Right renal pelvis (tissue), 4 donors: ENCODE measurements at regions not wholly inside any gene's neighbourhood (a gene's known extent, or its start where the extent isn't known, plus 50 kb on each side); places are given as distances from the start of the nearest gene placed in this dataset.

Experiments
- DNase-seq, 4 donors: peaks; one replicate each; pipeline ENCODE4 v3.0.0-alpha.2; 2013; ENCODE audit warnings: low read depth in 4 of 4, low spot score in 3 of 4, missing footprints in 1 of 4

DNA sequence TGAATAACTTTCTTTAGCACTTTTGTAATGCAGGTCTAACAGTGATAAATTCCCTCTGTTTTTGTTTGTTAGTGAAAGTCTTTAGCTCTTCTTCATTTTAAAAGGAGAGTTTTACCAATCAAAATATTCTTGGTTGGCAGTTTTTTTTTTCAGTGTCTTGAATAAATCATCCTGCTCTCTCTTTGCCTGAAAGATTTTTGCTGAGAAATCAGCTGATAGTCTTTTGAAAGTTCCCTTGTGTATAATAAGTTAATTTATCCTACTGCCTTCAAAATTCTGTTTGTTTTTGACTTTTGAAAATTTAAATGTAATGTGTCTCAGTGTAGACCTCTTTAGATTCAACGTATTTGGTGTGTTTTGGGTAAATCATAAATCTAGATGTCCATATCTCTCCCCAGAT, 205.7 kb upstream of the NXPH2 start:
- no peak for DNase-seq

DNA sequence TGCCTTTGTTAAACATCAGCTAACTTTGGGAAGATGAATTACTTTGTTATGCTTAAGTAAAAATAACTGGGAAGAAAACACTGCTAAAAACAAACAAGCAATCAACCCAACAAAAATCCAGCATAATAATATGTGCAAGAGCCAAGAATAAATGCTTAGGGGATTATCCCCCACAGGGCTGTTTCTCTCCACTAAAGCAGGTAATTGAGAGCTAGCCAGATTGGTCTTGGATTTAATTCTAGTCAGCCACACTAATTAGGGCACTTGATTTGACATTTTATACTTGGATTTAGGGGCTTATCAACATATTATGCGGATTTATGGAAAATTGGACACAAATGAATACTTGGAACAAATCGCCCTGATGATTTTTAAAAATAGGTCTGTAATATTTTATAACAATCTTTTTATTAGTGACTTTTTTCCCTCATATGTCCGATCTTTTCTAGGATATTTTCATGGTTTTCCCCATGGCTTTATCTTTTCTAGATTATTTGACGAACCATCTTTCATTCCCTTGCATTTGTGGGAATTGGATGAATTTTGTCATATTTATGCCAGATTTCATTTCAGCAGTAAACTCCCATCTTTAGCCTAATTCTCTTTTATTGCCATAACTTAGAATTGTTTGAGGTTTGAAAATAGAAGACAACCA, 199.1 kb upstream of the NXPH2 start:
- no peak for DNase-seq

DNA sequence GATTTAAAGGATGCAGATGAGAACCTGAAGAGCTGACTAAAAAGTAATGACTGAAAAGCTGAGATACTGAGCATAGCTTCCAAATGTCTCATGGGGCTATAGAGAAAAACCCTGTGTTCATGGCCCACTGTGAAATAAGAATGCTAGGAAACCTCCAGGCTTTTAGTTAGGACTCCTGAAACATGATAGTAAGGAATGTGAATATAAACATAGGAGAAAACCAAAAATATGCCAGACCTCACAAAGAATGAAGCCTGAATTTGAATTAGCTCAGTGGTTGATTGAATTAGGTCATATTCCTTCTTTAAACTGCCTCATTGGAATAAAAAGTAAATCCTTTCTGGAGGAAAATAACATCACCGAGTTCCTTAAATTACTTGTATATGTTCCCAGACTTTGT, 194.5 kb upstream of the NXPH2 start:
- DNase-seq = no peak

DNA sequence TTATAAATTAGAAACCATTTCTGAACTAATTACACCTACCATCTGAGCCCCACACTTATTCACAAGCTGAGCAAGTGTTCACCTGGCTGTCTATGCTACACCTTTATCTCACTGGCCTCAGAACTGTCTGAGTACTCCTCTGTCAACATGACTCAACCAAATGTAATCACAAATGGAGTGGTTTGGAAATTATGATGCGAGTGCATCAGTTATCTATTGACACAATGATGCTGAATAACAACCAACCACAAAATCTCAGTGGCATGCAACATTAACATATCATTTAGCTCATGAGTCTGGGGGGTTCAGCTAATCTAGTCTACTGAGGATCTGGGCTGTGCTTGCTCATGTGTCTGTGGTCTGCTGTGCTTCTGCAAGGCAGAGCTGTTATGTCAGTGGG, 184.2 kb upstream of the NXPH2 start:
- no peak for DNase-seq

DNA sequence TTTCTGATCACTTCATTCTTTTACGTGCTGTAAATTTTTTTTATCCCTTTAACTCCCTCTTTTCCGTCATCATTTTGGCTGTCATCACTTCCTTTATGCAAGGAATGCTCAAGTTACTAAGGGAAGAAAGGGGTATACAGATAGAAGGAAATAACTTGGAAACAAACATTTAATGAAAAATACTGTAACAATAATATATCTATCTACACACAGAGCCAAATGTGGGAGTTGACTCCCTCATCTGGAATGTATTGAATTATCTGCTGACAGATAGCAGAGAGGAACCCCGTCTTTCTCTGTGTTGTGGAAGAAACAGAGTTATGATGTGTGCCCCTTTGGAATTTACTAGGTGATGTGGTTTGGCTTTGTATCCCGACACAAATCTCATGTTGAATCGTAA, 182.5 kb upstream of the NXPH2 start:
- DNase-seq = no peak

DNA sequence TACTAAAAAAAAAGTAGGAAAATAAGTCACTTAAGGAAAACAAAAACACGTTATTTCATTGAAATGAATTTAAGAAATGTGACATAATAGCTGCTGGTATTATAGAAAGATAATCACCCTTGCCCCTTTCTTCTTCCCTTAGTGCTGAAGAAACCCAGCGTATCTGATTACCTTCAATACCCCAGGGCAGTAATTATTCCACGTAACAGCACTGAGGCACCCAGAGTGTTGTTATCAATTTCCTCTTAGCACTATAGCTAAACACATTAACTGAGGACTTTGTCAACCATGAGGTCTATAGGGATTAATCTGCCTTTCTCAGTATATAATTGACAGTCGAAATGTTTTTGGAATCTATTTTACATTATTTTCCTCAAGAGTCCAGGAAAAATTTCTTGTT, 180.0 kb upstream of the NXPH2 start:
- no peak for DNase-seq

DNA sequence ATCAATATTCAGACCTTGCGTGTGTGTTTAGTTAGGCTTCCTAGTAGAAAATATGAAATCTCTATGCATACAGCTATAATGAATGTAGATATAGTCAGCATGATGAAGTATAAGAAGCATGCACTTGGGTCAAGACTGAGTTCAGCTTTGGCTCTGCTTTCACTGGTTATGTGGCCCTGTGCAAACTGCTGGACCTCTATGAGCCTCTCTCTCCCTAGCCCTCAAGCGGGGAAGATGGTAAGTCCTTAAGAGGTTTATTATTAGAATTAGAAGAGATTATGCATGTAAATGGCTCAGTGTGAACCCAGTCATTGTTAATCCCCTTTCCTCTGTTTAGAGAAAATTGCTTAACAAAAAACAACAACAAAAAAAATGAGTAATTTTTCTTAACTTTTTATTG, 178.8 kb upstream of the NXPH2 start:
- DNase-seq = no peak

DNA sequence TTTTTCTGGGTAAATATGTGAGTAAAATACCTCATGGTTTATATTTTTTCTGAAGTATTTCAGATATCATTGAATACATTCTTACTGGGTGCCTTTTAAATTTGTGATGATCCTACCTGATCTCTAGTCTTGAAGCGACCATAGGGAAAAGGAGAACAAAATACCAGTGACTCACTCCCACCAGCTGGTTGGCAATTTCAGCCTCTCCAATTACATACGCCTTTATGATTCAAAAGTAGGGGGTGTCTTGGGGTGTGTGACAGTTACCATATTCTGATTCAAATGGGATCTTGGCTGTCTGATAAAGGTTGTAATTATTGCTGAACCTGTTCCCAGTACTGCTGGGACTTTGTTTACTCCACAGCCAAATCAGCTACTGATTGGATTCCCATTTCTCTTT, 175.9 kb upstream of the NXPH2 start:
- no peak for DNase-seq

DNA sequence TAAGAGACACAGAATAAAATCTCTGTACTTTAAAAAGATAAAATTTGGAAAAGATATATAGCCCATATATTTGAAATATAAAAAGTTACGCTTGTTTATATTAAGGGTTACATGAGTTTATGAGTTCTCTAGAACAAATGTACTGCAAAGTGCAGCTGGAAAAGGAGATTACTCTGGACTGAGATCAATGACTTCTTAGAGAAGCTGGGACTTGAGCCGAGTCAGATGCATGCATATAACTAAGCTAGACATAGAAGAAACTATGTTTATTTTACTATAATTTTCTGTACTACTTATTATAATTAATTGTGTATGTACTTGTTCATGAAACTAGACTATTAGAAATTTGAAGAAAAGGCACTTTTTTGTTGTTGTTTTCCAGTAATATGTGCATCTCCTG, 170.3 kb upstream of the NXPH2 start:
- no peak for DNase-seq

DNA sequence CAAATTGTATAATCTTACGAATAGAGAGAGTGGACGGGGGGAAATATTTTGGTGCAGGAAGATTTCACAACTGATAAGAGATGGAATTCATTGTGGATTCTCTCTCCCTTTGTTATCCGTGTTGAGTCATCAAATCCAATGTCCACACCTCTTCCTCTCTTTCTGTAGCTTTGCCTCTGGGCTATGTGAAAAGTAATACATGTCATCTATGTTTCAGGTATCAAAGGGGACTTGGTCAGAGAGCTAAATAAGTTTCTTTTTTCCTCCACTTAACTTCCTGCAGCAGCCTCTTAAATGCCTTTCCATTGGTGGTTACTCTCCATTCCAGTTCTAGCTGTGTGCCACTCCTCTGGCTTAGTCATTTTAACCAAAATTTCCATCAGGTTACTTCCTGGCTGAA, 169.3 kb upstream of the NXPH2 start:
- no peak for DNase-seq

DNA sequence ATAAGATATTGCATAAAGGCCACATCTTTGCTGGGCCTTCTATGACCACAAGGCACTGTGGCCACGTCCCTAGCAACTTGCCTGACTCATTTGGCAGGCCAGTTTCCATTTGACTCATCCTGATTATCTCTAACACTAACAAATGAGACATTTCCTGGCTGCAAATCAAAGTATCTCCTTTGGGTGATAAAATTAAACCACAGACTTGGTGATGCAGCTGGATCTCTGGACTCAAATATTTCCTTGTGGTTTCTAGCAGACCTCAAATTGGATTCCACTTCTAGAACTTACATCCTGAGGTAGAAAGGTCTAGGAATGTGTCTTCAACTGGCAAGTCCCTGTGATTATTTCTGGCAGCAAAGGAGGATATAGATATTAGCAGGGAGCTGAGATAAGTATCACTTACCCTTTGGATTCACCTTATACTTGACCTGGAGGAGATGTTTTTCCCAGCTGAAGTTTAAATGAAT, 167.9 kb upstream of the NXPH2 start:
- no peak for DNase-seq

DNA sequence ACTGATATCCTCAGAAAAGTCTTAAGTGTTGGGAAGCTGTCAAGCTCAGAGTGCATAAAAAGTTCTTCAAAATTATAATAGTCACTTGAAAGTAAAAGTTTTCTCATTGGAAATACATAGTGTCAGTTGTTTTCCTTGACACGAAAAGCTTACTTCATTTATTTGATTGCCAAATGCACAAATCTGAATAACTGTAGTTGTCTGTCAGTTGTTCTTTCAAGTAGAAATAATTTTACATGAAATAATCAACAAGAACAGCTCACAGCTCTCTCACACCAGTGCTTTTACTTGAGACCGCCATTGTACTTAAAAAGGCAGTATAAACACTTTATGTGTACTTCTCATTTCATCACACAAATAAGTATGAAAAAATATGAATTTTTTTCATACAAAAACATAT, 163.3 kb upstream of the NXPH2 start:
- no peak for DNase-seq

DNA sequence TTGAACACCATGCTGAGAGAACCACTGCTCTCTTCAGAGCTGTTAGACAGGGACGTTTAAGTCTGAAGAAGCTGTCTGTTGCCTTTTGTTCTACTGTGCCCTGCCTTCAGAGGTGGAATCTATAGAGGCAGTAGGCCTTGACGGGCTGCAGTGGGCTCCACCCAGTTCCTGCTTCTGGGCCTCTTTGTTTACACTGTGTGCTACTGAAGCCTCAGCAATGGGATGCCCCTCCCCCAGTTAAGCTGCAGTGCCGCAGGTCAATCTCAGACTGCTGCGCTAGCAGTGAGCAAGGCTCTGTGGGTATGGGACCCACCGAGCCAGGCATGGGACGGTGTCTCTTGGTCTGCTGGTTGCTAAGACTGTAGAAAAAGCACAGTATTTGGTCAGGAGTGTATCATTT, 162.3 kb upstream of the NXPH2 start:
- no peak for DNase-seq

DNA sequence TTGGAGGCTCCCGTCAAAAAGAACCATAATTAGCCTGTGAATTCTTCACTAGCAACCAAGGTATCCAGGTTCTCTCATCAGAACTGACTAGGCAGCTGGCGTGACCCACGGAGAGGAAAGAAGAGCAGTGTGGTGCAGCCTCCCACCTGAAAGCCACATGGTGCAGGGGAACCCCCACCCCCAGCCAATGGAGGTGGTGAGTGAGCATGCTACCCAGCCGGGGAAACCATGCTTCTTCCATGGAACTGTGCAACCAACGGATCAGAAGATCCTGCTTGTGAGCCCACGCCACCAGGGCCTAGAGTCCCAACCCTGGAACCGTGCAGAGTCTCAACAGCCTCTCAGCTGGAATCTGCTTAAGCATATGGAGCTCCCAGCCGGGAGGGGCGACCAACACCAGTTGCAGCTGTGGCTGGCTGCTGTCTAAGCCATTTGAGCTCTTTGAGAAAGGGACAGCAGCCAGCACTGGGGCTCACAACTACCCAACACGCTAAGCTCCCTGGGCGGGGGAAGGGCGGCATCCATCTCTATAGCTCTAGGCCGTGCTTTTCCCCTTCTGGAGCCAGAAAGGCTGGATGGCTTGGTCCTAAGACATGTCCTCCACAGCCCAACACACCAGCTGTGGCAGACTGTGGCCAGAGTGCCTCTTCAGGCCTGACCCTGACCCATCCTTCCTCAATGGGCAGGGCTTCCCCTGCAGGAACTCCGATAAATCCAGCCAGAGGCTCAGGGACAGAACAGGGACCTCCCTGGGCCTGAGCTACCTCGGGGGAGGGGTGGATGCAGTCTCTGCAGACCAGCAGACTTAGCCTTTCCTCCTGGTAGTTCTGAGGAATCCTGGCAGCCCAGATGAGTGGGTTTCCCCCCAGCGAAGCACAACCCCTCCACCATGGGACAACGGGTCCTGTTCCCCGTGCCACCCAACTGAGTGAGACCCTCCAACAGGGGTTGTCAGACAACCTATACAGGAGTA, 151.4 kb upstream of the NXPH2 start:
- DNase-seq = no peak

DNA sequence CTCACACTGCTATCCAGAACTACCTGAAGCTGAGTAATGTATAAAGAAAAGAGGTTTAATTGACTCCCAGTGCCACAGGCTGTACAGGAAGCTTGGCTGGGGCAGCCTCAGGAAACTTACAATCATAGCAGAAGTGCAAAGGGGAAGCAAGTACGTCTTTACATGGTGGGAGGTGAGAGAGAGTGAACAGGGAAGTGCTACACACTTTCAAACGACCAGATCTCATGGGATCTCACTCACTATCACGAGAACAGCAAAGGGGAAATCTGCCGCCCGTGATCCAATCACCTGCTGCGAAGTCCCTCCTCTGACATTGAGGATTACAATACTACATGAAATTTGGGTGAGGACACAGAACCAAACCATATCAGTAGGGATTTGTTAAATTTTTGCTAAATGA, 150.4 kb upstream of the NXPH2 start:
- no peak for DNase-seq

DNA sequence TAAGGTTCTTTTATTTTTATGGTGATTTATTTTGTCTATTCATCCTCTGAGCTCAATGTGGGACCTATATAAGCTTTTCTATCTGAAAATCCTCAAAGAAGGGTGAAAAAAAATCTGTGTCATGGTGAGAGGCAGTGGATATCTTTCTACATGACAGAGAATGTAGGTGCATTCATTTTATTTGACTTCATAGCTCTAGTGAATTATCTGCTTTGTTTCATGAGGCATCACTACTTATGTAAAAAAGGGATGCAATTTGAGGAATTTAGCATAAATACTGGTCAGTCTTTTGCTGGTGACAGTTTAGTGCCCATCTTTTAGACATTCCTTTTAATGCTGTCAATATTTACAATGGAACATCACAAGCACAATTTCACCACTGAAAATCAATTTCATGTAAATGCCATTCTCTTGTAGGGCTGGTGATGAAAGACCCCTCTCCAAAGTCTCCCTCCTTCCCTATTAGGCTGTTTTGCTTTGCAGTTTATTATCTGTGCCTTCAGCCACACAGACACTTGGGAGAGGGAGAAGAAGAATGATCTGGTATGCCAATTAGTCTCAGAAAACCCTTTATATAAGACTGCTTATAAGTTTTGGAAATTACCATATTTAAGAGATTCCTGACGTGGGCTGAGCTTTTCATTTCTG, 148.3 kb upstream of the NXPH2 start:
- no peak for DNase-seq

DNA sequence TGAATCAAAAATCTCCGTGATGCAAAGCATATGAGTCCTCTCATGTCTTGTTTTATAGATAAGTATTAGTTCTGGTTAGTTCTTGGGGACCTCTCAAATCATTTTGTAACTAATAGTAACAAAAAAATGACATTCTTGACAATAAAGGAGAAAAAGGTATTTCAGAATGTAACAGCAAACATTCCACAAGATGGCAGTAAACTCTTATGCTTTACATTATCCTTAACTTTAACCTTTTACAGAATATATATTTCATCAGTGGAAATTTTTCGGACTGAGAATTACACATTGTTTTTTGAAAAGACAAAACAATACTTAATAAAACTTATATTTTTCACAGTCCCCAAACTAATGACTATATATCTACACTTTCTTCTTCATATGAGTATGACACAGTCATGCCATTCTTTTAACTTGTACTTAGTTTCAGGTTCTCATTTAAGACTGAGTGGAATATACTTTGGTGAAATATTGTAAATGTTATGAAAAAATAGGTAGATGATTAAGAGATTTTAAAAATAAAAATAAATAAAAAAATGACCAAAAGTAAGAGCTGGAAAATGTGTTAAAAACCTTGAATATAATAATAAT, 142.9 kb upstream of the NXPH2 start:
- no peak for DNase-seq

DNA sequence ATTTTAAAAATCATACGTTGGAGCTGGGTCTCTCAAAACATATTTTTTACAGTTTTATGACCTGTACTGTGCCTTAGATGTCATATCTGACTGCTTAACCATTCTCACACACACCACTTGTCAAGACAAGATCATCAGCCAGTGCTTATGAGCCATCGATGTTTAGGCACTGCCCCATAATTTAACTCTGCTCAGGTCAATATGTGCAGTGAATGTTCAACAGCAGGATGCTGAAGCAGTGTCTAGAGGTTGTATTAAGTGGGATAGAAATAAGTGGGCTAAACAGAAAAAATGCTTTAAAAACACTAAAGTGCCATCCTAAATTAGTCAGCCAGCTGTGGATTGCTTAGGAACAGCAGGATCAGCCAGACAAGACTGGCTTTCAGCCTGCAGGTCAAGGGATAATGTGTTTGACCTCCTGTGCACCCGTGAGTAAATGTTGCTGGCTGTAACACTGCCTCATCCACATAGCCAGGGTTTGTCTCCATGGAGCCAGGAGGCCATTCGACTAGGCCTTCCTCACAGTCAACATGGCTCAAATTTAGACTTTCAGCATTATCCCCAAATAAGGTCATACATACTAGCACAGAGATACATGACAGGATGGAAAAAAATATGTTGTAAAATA, 139.0 kb upstream of the NXPH2 start:
- DNase-seq = no peak

DNA sequence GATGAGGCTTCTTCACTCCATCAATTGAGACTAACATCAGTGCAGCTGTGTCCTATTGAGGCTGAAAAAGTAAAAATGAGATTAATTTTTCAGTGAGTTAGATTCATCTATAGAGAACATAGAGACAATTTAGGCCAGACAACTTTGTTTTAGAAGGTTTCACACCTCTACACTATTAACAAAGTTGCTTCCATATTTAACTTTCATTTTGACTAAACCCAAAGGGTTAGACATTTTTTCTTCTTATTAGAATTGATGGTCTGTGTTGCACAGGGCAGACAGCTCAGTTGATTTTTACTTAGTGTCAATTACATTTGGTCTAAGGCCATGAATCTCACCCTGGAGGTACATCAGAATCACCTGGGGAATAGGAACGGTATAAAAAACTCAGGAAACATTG, 130.2 kb upstream of the NXPH2 start:
- DNase-seq = no peak

DNA sequence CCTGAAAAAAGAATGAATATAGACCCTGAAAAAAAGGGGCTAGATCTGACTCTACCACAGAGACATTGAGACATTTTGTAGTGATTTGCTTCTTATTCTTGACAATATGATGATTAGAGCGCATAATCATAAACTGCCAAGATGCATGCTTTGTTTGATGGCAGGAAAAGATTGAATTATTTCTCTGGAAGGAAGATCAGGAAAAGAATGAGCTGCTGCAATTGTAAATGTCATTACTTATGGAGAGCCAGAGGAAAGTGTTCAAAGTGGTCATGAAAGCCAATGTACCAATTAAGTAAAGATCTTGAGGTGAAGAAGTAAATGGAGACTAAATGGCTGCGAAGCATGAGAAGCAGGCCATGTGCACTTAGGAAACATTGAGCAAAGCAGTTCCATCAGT, 126.4 kb upstream of the NXPH2 start:
- no peak for DNase-seq
